ENCODE measurements at regions not wholly inside any gene's neighbourhood (a gene's known extent, or its start where the extent isn't known, plus 50 kb on each side); places are given as distances from the start of the nearest gene placed in this dataset.

- TF ChIP-seq CTCF (IDR thresholded peaks at IDR 0.05; ENCODE audit: control insufficient read depth, extremely low read depth, insufficient read depth) = no peak
- no peak for DNase-seq (ENCODE audit: low read depth)
- no peak overlapping the region for H3K4me3 ChIP-seq (ENCODE audit: low read depth, low read length)
These were observed 50.8 kb upstream of the PRSS1 start for GRCh38 chr7:142698429-142698828.

- no peak for TF ChIP-seq CTCF (IDR thresholded peaks at IDR 0.05; ENCODE audit: control insufficient read depth, extremely low read depth, insufficient read depth)
- no peak for DNase-seq (ENCODE audit: low read depth)
- no peak overlapping the region for H3K4me3 ChIP-seq (ENCODE audit: low read depth, low read length)
These were observed 52.0 kb upstream of the PRSS1 start for GRCh38 chr7:142697270-142697669.

- no peak overlapping the region for H3K4me3 ChIP-seq (ENCODE audit: low read depth, low read length)
- no peak for DNase-seq (ENCODE audit: low read depth)
- no peak for TF ChIP-seq CTCF (IDR thresholded peaks at IDR 0.05; ENCODE audit: control insufficient read depth, extremely low read depth, insufficient read depth)
These were observed 52.7 kb upstream of the PRSS1 start for GRCh38 chr7:142696456-142697179.

GRCh38 chr7:142693911-142694310 is 55.4 kb upstream of the PRSS1 start:
- DNase-seq (ENCODE audit: low read depth) = no peak
- no peak overlapping the region for H3K4me3 ChIP-seq (ENCODE audit: low read depth, low read length)
- no peak for TF ChIP-seq CTCF (IDR thresholded peaks at IDR 0.05; ENCODE audit: control insufficient read depth, extremely low read depth, insufficient read depth)

- no peak for TF ChIP-seq CTCF (IDR thresholded peaks at IDR 0.05; ENCODE audit: control insufficient read depth, extremely low read depth, insufficient read depth)
- H3K4me3 ChIP-seq (ENCODE audit: low read depth, low read length) = no peak overlapping the region
- DNase-seq (ENCODE audit: low read depth) = no peak
These were observed 58.6 kb upstream of the PRSS1 start for GRCh38 chr7:142690554-142691182.

- DNase-seq (ENCODE audit: low read depth) = no peak
- TF ChIP-seq CTCF (IDR thresholded peaks at IDR 0.05; ENCODE audit: control insufficient read depth, extremely low read depth, insufficient read depth) = peak; percentile 30
- H3K4me3 ChIP-seq (ENCODE audit: low read depth, low read length) = no peak overlapping the region
These were observed 59.7 kb upstream of the PRSS1 start for GRCh38 chr7:142689439-142690120.
